NB4 (cell line): ENCODE measurements at regions not wholly inside any gene's neighbourhood (a gene's known extent, or its start where the extent isn't known, plus 50 kb on each side); places are given as distances from the start of the nearest gene placed in this dataset.
"Not testable (repeated sequence)": the region's sequence is repeated elsewhere in the genome, so short reads cannot be mapped to it uniquely, and the experiment has no call there.

Experiments
- DNase-seq: peaks from one replicate; pipeline ENCODE4 v3.0.0; 2010; ENCODE audit warnings: low read depth
- H3K4me3 ChIP-seq: one replicate; pipeline ENCODE4 v1.5.1; 2011; ENCODE audit warnings: mild to moderate bottlenecking, low read depth, low read length, moderate library complexity
- CTCF ChIP-seq: IDR thresholded peaks from one replicate; pipeline ENCODE4 v1.5.1; 2012; ENCODE audit warnings: low read depth, low read length
- MYC ChIP-seq: IDR thresholded peaks from 2 replicates; pipeline ENCODE4 v1.6.1; 2011; ENCODE audit warnings: low read depth, low read length
- POLR2A ChIP-seq: IDR thresholded peaks from 2 replicates; pipeline ENCODE4 v1.6.1; 2011; ENCODE audit warnings: mild to moderate bottlenecking; ENCODE audit not compliant: insufficient read length; ENCODE audit errors: extremely low read depth
- TF ChIP-seq, protein P1 (sequence below): IDR thresholded peaks from 2 replicates; pipeline ENCODE4 v1.6.1; 2011; ENCODE audit warnings: low read depth, low read length

DNA sequence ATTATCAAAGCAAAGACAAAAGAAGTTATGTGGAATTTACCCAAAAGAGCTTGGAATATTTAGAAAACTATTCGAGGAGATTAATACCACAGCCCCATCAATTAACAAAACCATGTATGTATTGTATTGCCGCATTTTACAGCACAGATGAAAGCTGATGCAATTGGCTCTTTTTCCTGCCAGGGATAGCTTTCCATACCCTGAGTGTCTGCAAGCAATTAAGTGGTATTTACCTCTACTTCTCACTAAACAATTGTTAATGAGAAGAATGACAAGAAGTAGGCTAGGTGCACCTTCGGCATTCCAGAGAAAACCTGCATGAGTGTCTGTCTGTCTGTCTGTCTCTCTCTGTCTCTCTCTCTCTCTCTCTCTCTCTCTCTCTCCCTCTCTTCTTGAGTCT, 219.5 kb downstream of the PAPSS1 start:
- no peak for TF ChIP-seq POLR2A
- TF ChIP-seq CTCF = no peak
- TF ChIP-seq, protein P1, sequence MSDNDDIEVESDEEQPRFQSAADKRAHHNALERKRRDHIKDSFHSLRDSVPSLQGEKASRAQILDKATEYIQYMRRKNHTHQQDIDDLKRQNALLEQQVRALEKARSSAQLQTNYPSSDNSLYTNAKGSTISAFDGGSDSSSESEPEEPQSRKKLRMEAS = no peak
- TF ChIP-seq MYC = no peak
- DNase-seq = no peak
- no peak overlapping the region for H3K4me3 ChIP-seq

DNA sequence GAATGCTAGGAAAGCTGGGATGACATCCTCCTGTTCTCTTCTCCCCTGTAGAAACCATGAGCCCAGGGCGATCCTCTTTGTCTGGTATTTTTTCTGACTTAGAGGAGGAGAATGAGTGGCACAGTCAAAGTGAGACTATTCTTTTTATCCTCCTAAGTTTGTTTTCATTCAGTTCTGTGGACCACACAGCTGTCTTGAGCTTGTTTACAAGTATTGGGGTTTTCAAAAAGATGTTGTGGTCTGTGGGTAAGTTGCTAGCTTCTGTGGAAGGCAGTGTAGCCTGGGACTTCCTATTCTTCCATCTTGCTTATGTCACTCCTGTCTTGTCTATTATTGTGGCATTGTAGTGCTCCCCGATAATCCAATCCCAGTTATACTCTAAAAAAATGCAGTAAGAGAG, 223.0 kb downstream of the PAPSS1 start:
- no peak for DNase-seq
- TF ChIP-seq POLR2A = no peak
- no peak for TF ChIP-seq CTCF
- TF ChIP-seq, protein P1 = no peak
- TF ChIP-seq MYC = no peak
- no peak overlapping the region for H3K4me3 ChIP-seq

DNA sequence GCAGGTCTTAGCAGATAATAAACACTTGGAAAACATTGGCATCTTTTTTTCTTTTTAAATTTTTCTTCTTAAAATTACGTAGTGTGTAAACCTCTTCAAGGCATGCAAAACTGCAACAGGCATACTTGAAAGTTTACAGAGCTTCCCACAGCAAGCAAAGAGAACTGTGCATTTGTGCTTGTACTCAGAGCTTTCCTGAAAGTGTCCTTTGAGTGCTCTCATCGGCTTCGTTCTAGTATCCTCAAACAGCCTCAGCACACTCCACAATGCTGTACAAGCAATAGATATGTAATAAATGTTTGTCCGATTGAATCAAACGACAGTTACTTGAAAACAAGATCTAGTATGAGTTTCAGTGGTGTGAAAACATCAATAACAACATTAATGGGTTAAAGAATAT, 227.5 kb downstream of the PAPSS1 start:
- no peak overlapping the region for H3K4me3 ChIP-seq
- no peak for DNase-seq
- TF ChIP-seq CTCF (no peak), POLR2A (no peak), MYC (no peak)
- TF ChIP-seq, protein P1 = no peak

DNA sequence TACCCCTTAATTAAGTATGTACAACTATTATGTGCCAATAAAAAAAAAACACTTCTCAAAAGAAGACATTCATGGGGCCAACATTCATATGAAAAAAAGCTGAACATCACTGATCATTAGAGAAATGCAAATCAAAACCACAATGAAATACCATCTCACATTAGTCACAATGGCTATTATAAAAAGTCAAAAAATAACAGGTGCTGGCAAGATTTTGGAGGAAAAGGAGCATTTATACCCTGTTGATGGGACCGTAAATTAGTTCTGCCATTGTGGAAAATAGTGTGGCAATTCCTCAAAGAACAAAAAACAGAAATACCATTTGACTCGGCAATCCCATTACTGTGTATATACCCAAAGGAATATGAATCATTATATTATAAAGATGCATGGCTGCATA, 229.9 kb downstream of the PAPSS1 start:
- no peak for TF ChIP-seq POLR2A
- DNase-seq = no peak

DNA sequence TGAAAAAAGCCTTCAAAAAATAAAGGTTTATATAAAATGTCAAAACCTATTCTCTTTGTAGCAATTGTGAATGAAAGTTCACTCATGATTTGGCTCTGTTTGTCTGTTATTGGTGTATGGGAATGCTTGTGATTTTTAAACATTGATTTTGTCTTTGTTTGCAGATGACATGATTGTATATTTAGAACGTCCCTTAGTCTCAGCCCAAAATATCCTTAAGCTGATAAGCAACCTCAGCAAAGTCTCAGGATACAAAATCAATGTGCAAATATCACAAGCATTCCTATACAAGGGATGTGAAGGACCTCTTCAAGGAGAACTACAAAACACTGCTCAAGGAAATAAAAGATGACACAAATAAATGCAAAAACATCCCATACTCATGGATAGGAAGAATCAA, 236.4 kb downstream of the PAPSS1 start:
- DNase-seq, H3K4me3 ChIP-seq: not testable (repeated sequence)

More for the DNA sequence above, 229.9 kb downstream of the PAPSS1 start:
- no peak overlapping the region for H3K4me3 ChIP-seq

DNA sequence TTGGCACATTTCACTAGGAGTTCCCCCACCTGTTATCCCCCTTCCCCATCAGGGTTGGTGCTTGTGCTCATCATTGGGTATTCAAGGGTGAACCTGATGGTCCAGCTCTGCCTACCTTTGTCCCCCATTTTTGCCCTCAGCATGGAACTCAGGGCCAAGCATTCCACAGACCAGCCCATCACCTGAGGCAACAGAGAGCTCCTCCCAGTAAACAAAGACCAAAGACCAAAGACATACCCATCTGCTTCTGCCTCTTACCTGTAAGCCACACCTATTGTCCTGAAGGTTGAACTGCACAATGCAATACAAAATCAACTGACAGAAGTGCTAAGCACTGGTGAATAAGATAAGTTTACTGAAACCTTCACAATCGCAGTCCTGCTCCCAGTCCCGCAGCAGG, 237.5 kb downstream of the PAPSS1 start:
- DNase-seq = no peak
- H3K4me3 ChIP-seq = no peak overlapping the region
- TF ChIP-seq, protein P1 = no peak
- no peak for TF ChIP-seq CTCF
- TF ChIP-seq POLR2A = no peak
- no peak for TF ChIP-seq MYC

GRCh38 chr4:107478327-107478980, 241.6 kb downstream of the PAPSS1 start:
- H3K4me3 ChIP-seq = no peak overlapping the region
- TF ChIP-seq POLR2A (no peak), MYC (no peak), CTCF (no peak)
- TF ChIP-seq, protein P1 = no peak
- DNase-seq = no peak
